Fibroblast of pulmonary artery (primary cell): ENCODE measurements at regions not wholly inside any gene's neighbourhood (a gene's known extent, or its start where the extent isn't known, plus 50 kb on each side); places are given as distances from the start of the nearest gene placed in this dataset.

Source experiments
- DNase-seq: peaks from one replicate; pipeline ENCODE4 v3.0.0-alpha.2; 2010; ENCODE audit warnings: low read depth
- H3K4me3 ChIP-seq: replicated peaks from 2 replicates; pipeline ENCODE4 v1.5.1; 2011; ENCODE audit warnings: low read depth, mild to moderate bottlenecking, control low read depth, low read length, moderate library complexity
- CTCF ChIP-seq: IDR thresholded peaks from 2 replicates; pipeline ENCODE4 v1.5.1; 2011; ENCODE audit warnings: mild to moderate bottlenecking, control low read depth, low read length, inconsistent platforms; ENCODE audit errors: missing control alignments

DNA sequence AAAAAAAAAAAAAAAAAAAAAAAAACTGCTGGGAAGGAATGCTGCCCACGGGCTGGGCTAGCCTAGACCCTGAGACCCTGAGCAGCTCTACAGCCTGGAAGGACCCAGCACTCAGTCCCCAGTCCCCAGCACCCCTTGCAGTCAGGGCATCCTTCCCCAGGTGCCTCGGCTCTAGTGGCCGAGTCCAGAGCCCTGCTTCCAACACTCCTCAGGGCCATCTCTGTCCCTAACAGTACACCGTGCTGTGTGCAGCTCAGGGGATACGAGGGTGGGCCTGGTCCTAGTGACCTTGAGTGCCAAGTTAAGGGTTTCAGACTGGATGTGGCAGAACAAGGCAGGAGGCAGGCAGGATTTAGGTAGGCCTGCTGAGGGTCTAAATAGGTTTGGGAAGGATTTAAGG lies 50.2 kb upstream of the LRP8 start:
- no peak for DNase-seq
- no peak for TF ChIP-seq CTCF
- no peak overlapping the region for H3K4me3 ChIP-seq

GRCh38 chr1:53378932-53379661 lies 51.2 kb upstream of the LRP8 start:
- TF ChIP-seq CTCF: no peak
- no peak overlapping the region for H3K4me3 ChIP-seq
- DNase-seq: no peak

GRCh38 chr1:53379662-53380002 lies 51.8 kb upstream of the LRP8 start:
- H3K4me3 ChIP-seq: no peak overlapping the region
- peak; percentile 18 for DNase-seq
- no peak for TF ChIP-seq CTCF

DNA sequence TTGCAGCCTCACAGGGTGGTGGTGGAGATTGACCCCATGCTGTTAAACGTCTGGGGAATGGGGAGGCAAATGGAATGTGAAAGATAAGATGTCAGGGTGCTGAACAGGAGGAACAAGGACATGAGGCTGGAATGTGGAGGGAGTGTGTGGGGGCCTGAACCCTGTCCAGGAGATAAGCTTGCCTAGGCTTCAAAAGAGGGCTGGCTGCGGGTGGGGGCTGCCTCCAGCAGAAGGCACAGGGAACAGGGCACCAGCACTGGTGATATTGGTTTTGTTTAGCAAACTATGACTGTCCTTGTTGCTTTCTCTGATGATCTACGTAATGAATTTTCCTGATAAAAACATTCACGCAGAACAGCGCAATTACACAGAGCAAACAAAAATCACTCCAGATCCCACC lies 52.4 kb upstream of the LRP8 start:
- H3K4me3 ChIP-seq: no peak overlapping the region
- no peak for TF ChIP-seq CTCF
- no peak for DNase-seq

GRCh38 chr1:53381790-53382401 lies 54.0 kb upstream of the LRP8 start:
- no peak overlapping the region for H3K4me3 ChIP-seq
- DNase-seq: peak; percentile 21
- TF ChIP-seq CTCF: no peak

GRCh38 chr1:53383136-53383870 lies 55.4 kb upstream of the LRP8 start:
- no peak for TF ChIP-seq CTCF
- no peak overlapping the region for H3K4me3 ChIP-seq
- DNase-seq: no peak
